DOHH2 (cell line): ENCODE measurements at regions not wholly inside any gene's neighbourhood (a gene's known extent, or its start where the extent isn't known, plus 50 kb on each side); places are given as distances from the start of the nearest gene placed in this dataset.

Source experiments
- H3F3A ChIP-seq: fragments of 200-600 bp; sonication (generic), shearing (Covaris generic); 2 replicates; pipeline ENCODE4 v1.6.0; 2016; ENCODE audit warnings: antibody characterized with exemption, mild to moderate bottlenecking; ENCODE audit not compliant: control insufficient read depth, insufficient read depth
- H3K27ac ChIP-seq: fragments of 200-600 bp; sonication (generic); 2 replicates; pipeline ENCODE4 v1.5.1; 2014; ENCODE audit warnings: low read depth, mild to moderate bottlenecking, low read length, moderate library complexity
- H3K27me3 ChIP-seq: fragments of 200-600 bp; sonication (generic); 2 replicates; pipeline ENCODE4 v1.6.1; 2014; ENCODE audit warnings: mild to moderate bottlenecking, low read length, mixed read lengths; ENCODE audit not compliant: control insufficient read depth
- H3K36me3 ChIP-seq: fragments of 200-600 bp; sonication (generic); 2 replicates; pipeline ENCODE4 v1.6.1; 2014; ENCODE audit warnings: mild to moderate bottlenecking, low read length, moderate library complexity, mixed read lengths; ENCODE audit not compliant: control insufficient read depth
- H3K4me1 ChIP-seq: fragments of 200-600 bp; sonication (generic); 2 replicates; pipeline ENCODE4 v1.6.1; 2014; ENCODE audit warnings: mild to moderate bottlenecking, low read length, mixed read lengths; ENCODE audit not compliant: control insufficient read depth
- H3K4me2 ChIP-seq: fragments of 200-600 bp; sonication (generic); 2 replicates; pipeline ENCODE4 v1.6.0; 2014; ENCODE audit warnings: mild to moderate bottlenecking, low read length, moderate library complexity
- H3K4me3 ChIP-seq: fragments of 200-600 bp; sonication (generic); 2 replicates; pipeline ENCODE4 v1.5.1; 2014; ENCODE audit warnings: mild to moderate bottlenecking, low read length, mixed read lengths
- H3K79me2 ChIP-seq: fragments of 200-600 bp; sonication (generic); 2 replicates; pipeline ENCODE4 v1.6.1; 2014; ENCODE audit warnings: mild to moderate bottlenecking, low read length, mixed read lengths; ENCODE audit not compliant: control insufficient read depth
- H3K9me2 ChIP-seq: fragments of 200-600 bp; sonication (generic); replicated peaks from 2 replicates; pipeline ENCODE4 v1.6.1; 2014; ENCODE audit warnings: mild to moderate bottlenecking, low read length, mixed read lengths; ENCODE audit not compliant: control insufficient read depth
- H3K9me3 ChIP-seq: fragments of 200-600 bp; sonication (generic); 2 replicates; pipeline ENCODE4 v1.6.1; 2014; ENCODE audit warnings: antibody characterized with exemption, low read length, mixed read lengths; ENCODE audit not compliant: control insufficient read depth, insufficient read depth
- H4K20me1 ChIP-seq: fragments of 200-600 bp; sonication (generic); 2 replicates; pipeline ENCODE4 v1.6.0; 2014; ENCODE audit warnings: low read depth, mild to moderate bottlenecking, antibody characterized with exemption, low read length, moderate library complexity; ENCODE audit not compliant: control insufficient read depth, insufficient read depth
- EZH2phosphoT487 ChIP-seq: fragments of 200-600 bp; sonication (generic); IDR thresholded peaks from 2 replicates; pipeline ENCODE4 v1.6.1; 2017; ENCODE audit warnings: borderline replicate concordance, mild to moderate bottlenecking, antibody characterized with exemption, low read length, moderate library complexity, mixed read lengths
- TF ChIP-seq, protein P1 (sequence below): fragments of 200-600 bp; sonication (generic); IDR thresholded peaks from one replicate; pipeline ENCODE4 v1.5.1; 2014; ENCODE audit warnings: antibody characterized with exemption, mild to moderate bottlenecking, low read depth, low read length; ENCODE audit not compliant: poor library complexity, severe bottlenecking

GRCh38 chr6:92433911-92434310 is 985.4 kb downstream of the EPHA7 start:
- no peak for TF ChIP-seq EZH2phosphoT487
- TF ChIP-seq, protein P1, sequence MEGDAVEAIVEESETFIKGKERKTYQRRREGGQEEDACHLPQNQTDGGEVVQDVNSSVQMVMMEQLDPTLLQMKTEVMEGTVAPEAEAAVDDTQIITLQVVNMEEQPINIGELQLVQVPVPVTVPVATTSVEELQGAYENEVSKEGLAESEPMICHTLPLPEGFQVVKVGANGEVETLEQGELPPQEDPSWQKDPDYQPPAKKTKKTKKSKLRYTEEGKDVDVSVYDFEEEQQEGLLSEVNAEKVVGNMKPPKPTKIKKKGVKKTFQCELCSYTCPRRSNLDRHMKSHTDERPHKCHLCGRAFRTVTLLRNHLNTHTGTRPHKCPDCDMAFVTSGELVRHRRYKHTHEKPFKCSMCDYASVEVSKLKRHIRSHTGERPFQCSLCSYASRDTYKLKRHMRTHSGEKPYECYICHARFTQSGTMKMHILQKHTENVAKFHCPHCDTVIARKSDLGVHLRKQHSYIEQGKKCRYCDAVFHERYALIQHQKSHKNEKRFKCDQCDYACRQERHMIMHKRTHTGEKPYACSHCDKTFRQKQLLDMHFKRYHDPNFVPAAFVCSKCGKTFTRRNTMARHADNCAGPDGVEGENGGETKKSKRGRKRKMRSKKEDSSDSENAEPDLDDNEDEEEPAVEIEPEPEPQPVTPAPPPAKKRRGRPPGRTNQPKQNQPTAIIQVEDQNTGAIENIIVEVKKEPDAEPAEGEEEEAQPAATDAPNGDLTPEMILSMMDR: no peak
- Histone ChIP-seq H3K27ac (no peak overlapping the region), H3K9me3 (no peaks in the 10 kb centered on the region), H3K36me3 (no peaks in the 10 kb centered on the region), H3K4me2 (no peak overlapping the region), H3K4me3 (no peak overlapping the region), H3K27me3 (no peaks in the 10 kb centered on the region), H3K9me2 (no peaks in the 10 kb centered on the region), H3K79me2 (no peaks in the 10 kb centered on the region), H4K20me1 (no peaks in the 10 kb centered on the region), H3K4me1 (no peaks in the 10 kb centered on the region), H3F3A (no peaks in the 10 kb centered on the region)

DNA sequence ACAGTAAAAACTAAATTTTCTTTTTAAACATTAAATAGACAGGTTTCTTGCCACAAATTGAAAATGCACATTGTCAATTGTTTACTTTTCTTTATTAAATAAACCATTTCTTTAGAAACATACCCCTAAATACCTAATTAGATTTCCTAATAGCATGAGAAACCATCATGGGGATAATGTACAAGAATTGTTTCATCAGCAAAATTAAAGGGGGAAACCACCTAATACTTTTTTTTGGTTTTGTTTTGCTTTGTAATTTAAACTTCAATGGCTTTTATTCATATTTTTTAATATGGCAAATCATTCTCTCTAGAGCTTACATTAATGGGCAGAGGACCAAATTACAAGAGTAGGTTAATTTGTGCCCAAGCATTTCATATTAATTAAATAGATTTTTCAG is 987.9 kb downstream of the EPHA7 start:
- Histone ChIP-seq H4K20me1 (no peaks in the 10 kb centered on the region), H3K27me3 (no peaks in the 10 kb centered on the region), H3K36me3 (no peaks in the 10 kb centered on the region), H3K4me2 (no peak overlapping the region), H3K79me2 (no peaks in the 10 kb centered on the region), H3K9me3 (no peaks in the 10 kb centered on the region), H3K4me3 (no peak overlapping the region), H3K9me2 (no peaks in the 10 kb centered on the region), H3K27ac (no peak overlapping the region), H3F3A (no peaks in the 10 kb centered on the region), H3K4me1 (no peaks in the 10 kb centered on the region)
- no peak for TF ChIP-seq EZH2phosphoT487
- TF ChIP-seq, protein P1: no peak

DNA sequence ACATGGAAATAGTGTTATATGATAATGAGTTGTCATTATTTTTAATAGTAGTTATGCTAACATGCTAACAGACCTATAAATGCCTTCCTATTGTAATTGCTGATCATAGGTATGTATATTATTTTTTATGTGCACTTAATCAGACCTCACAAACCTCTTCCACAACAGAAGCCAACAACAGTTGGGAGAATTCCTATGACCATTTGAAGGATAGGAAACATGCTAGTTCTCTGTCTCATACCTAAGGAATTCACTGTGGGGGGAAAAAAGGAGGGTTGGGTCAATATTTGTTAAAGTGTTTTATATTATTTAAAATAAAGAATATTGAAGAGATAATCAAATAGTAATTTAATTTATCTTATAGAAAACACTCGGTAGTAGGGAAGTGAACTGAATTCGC is 990.9 kb downstream of the EPHA7 start:
- no peak overlapping the region for H3K4me3 ChIP-seq
- H3F3A ChIP-seq: no peaks in the 10 kb centered on the region
- no peaks in the 10 kb centered on the region for H3K79me2 ChIP-seq
- no peaks in the 10 kb centered on the region for H4K20me1 ChIP-seq
- H3K9me2 ChIP-seq: no peaks in the 10 kb centered on the region
- H3K4me1 ChIP-seq: no peaks in the 10 kb centered on the region
- H3K27me3 ChIP-seq: no peaks in the 10 kb centered on the region
- no peaks in the 10 kb centered on the region for H3K9me3 ChIP-seq
- H3K27ac ChIP-seq: no peak overlapping the region
- TF ChIP-seq, protein P1: no peak
- TF ChIP-seq EZH2phosphoT487: no peak
- no peak overlapping the region for H3K4me2 ChIP-seq
- no peaks in the 10 kb centered on the region for H3K36me3 ChIP-seq

- no peak for TF ChIP-seq EZH2phosphoT487
- Histone ChIP-seq H3K27me3 (no peaks in the 10 kb centered on the region), H3K27ac (no peak overlapping the region), H3K9me3 (no peaks in the 10 kb centered on the region), H3K9me2 (no peaks in the 10 kb centered on the region), H3K36me3 (no peaks in the 10 kb centered on the region), H3K79me2 (no peaks in the 10 kb centered on the region), H3K4me1 (no peaks in the 10 kb centered on the region), H3K4me3 (no peak overlapping the region), H3F3A (no peaks in the 10 kb centered on the region), H4K20me1 (no peaks in the 10 kb centered on the region), H3K4me2 (no peak overlapping the region)
These were observed 991.9 kb downstream of the EPHA7 start for GRCh38 chr6:92427453-92427852.
